ENCODE measurements at regions not wholly inside any gene's neighbourhood (a gene's known extent, or its start where the extent isn't known, plus 50 kb on each side); places are given as distances from the start of the nearest gene placed in this dataset.

- WGBS, 2 donors, result 45 to 48% methylated on average over 3 of the region's 3 CpGs
Measured at GRCh38 chr14:87852107-87852506, 140.9 kb downstream of the GALC start.

GRCh38 chr14:87851190-87851589, 141.8 kb downstream of the GALC start:
- no peak for TF ChIP-seq CTCF (IDR thresholded peaks at IDR 0.05)
- TF ChIP-seq POLR2A (IDR thresholded peaks at IDR 0.05), result no peak
- no peak overlapping the region for H3K4me3 ChIP-seq (ENCODE audit: low read depth, poor library complexity, severe bottlenecking)
- no peak for DNase-seq (ENCODE audit: low spot score in 2 of 2)
- intact Hi-C loops (cut with DNase I; ENCODE audit: low total_unique reads), result no loop called here
- 59 to 68% methylated on average over 2 of the region's 2 CpGs for WGBS, 2 donors

More at GRCh38 chr14:87852107-87852506, 140.9 kb downstream of the GALC start:
- intact Hi-C loops (cut with DNase I; ENCODE audit: low total_unique reads), result no loop called here
- TF ChIP-seq CTCF (IDR thresholded peaks at IDR 0.05), result no peak
- no peak for TF ChIP-seq POLR2A (IDR thresholded peaks at IDR 0.05)
- DNase-seq (ENCODE audit: low spot score in 2 of 2), result no peak
- H3K4me3 ChIP-seq (ENCODE audit: low read depth, poor library complexity, severe bottlenecking), result no peak overlapping the region

GRCh38 chr14:87847216-87847755, 145.7 kb downstream of the GALC start:
- DNase-seq (ENCODE audit: low spot score in 2 of 2), result no peak
- TF ChIP-seq CTCF (IDR thresholded peaks at IDR 0.05), result no peak
- TF ChIP-seq POLR2A (IDR thresholded peaks at IDR 0.05), result no peak
- no peak overlapping the region for H3K4me3 ChIP-seq (ENCODE audit: low read depth, poor library complexity, severe bottlenecking)
- 22 to 39% methylated on average over 4 of the region's 4 CpGs for WGBS, 2 donors
- intact Hi-C loops (cut with DNase I; ENCODE audit: low total_unique reads), result no loop called here

GRCh38 chr14:87840906-87841305, 152.1 kb downstream of the GALC start:
- TF ChIP-seq CTCF (IDR thresholded peaks at IDR 0.05), result no peak
- TF ChIP-seq POLR2A (IDR thresholded peaks at IDR 0.05), result no peak
- intact Hi-C loops (cut with DNase I; ENCODE audit: low total_unique reads), result no loop called here
- 65 to 87% methylated on average over 2 of the region's 2 CpGs for WGBS, 2 donors
- no peak for DNase-seq (ENCODE audit: low spot score in 2 of 2)
- H3K4me3 ChIP-seq (ENCODE audit: low read depth, poor library complexity, severe bottlenecking), result no peak overlapping the region

- DNase-seq (ENCODE audit: low spot score in 2 of 2), result no peak
- TF ChIP-seq CTCF (IDR thresholded peaks at IDR 0.05), result no peak
- 80 to 82% methylated on average over 2 of the region's 2 CpGs for WGBS, 2 donors
- intact Hi-C loops (cut with DNase I; ENCODE audit: low total_unique reads), result no loop called here
- H3K4me3 ChIP-seq (ENCODE audit: low read depth, poor library complexity, severe bottlenecking), result no peak overlapping the region
Measured at GRCh38 chr14:87838931-87839330, 154.1 kb downstream of the GALC start.

GRCh38 chr14:87837296-87837695, 155.7 kb downstream of the GALC start:
- DNase-seq (ENCODE audit: low spot score in 2 of 2), result no peak

More at GRCh38 chr14:87837296-87837695, 155.7 kb downstream of the GALC start:
- no peak overlapping the region for H3K4me3 ChIP-seq (ENCODE audit: low read depth, poor library complexity, severe bottlenecking)
- no peak for TF ChIP-seq POLR2A (IDR thresholded peaks at IDR 0.05)
- TF ChIP-seq CTCF (IDR thresholded peaks at IDR 0.05), result no peak
- intact Hi-C loops (cut with DNase I; ENCODE audit: low total_unique reads), result no loop called here
- WGBS, 2 donors, result 79 to 90% methylated on average over 1 of the region's 1 CpG
